IMR-90 (cell line): ENCODE measurements at regions not wholly inside any gene's neighbourhood (a gene's known extent, or its start where the extent isn't known, plus 50 kb on each side); places are given as distances from the start of the nearest gene placed in this dataset.

Source experiments
- ATAC-seq: fragments of 200-7000 bp; cut with Tn5 transposase; 2 replicates; pipeline ENCODE4 v1.9.1; 2020; ENCODE audit warnings: low read depth, mild to moderate bottlenecking, moderate library complexity
- BruUV-seq: library from RNA; stranded (reverse); fragments of 400-500 nt; replicated peaks from 2 replicates; lab custom pipeline; 2021; lab: Mats Ljungman, UMichigan
- CTCF ChIA-PET: fragments of 300-600 bp; formaldehyde crosslinking; extraction: SDS; loops from one replicate; lab custom pipeline; 2021; ENCODE audit warnings: antibody characterized with exemption; lab: Yijun Ruan, JAX
- POLR2A ChIA-PET: fragments of 300-600 bp; sonication (Branson Sonifier 250); formaldehyde crosslinking; loops from one replicate; lab custom pipeline; 2022; ENCODE audit warnings: antibody characterized with exemption; ENCODE audit not compliant: unreplicated experiment; lab: Charles Lee
- DNase-seq: peaks from one replicate; pipeline ENCODE4 v3.0.0; 2013
- H2AFZ ChIP-seq: replicated peaks from 2 replicates; pipeline ENCODE3; 2013; ENCODE audit warnings: low read length, mild to moderate bottlenecking; ENCODE audit not compliant: poor library complexity
- H2AK5ac ChIP-seq: 2 replicates; pipeline ENCODE4 v1.6.1; 2013; ENCODE audit warnings: low read depth, low read length, inconsistent platforms
- H2AK9ac ChIP-seq: replicated peaks from 2 replicates; pipeline ENCODE3; 2013; ENCODE audit warnings: mild to moderate bottlenecking, low read depth, low read length, moderate library complexity; ENCODE audit not compliant: poor library complexity
- H2BK120ac ChIP-seq: 2 replicates; pipeline ENCODE4 v1.6.1; 2013; ENCODE audit warnings: low read depth, low read length, inconsistent platforms
- H2BK15ac ChIP-seq: 3 replicates; pipeline ENCODE4 v1.6.1; 2013; ENCODE audit warnings: low read depth, low read length, inconsistent platforms
- H2BK20ac ChIP-seq: 2 replicates; pipeline ENCODE4 v1.6.1; 2013; ENCODE audit warnings: low read depth, mild to moderate bottlenecking, inconsistent platforms, low read length, moderate library complexity
- H2BK5ac ChIP-seq: 2 replicates; pipeline ENCODE4 v1.6.1; 2013; ENCODE audit warnings: mild to moderate bottlenecking, low read depth, low read length, inconsistent platforms; ENCODE audit not compliant: poor library complexity, severe bottlenecking
- H3K14ac ChIP-seq: replicated peaks from 2 replicates; pipeline ENCODE4 v1.6.1; 2013; ENCODE audit warnings: low read depth, low read length, inconsistent platforms
- H3K18ac ChIP-seq: 2 replicates; pipeline ENCODE4 v1.6.1; 2013; ENCODE audit warnings: low read depth, low read length, control low read depth
- H3K23ac ChIP-seq: 2 replicates; pipeline ENCODE4 v1.6.1; 2013; ENCODE audit warnings: low read depth, low read length, inconsistent platforms
- H3K27ac ChIP-seq: 2 replicates; pipeline ENCODE4 v1.5.1; 2013; ENCODE audit warnings: mild to moderate bottlenecking, control low read depth, low read length; ENCODE audit not compliant: insufficient read depth
- H3K27me3 ChIP-seq: 2 replicates; pipeline ENCODE4 v1.6.1; 2013; ENCODE audit warnings: low read length; ENCODE audit not compliant: control insufficient read depth, insufficient read depth
- H3K36me3 ChIP-seq: 2 replicates; pipeline ENCODE4 v1.6.1; 2013; ENCODE audit warnings: low read length, mixed read lengths; ENCODE audit not compliant: control insufficient read depth, insufficient read depth
- H3K4ac ChIP-seq: 2 replicates; pipeline ENCODE4 v1.6.1; 2013; ENCODE audit warnings: low read depth, low read length, inconsistent platforms
- H3K4me1 ChIP-seq: 2 replicates; pipeline ENCODE4 v1.6.1; 2013; ENCODE audit warnings: low read length, mixed read lengths; ENCODE audit not compliant: control insufficient read depth, insufficient read depth
- H3K4me2 ChIP-seq: 2 replicates; pipeline ENCODE4 v1.6.1; 2013; ENCODE audit warnings: low read depth, mild to moderate bottlenecking, control low read depth, low read length, moderate library complexity
- H3K4me3 ChIP-seq: 2 replicates; pipeline ENCODE4 v1.5.1; 2013; ENCODE audit warnings: low read depth, mild to moderate bottlenecking, control low read depth, low read length, moderate library complexity; ENCODE audit not compliant: insufficient read depth
- H3K56ac ChIP-seq: 2 replicates; pipeline ENCODE4 v1.6.1; 2013; ENCODE audit warnings: low read length, inconsistent platforms; ENCODE audit not compliant: insufficient read depth; ENCODE audit errors: extremely low read depth
- H3K79me1 ChIP-seq, 2 experiments: 2 replicates each; pipeline ENCODE4 v1.6.1; 2013; ENCODE audit warnings: low read length in 2 of 2, inconsistent platforms in 1 of 2, low read depth in 1 of 2
- H3K9ac ChIP-seq: 2 replicates; pipeline ENCODE4 v1.6.1; 2013; ENCODE audit warnings: low read depth, low read length, control low read depth
- H3K9me1 ChIP-seq: 2 replicates; pipeline ENCODE4 v1.6.1; 2013; ENCODE audit warnings: low read length, inconsistent platforms; ENCODE audit not compliant: insufficient read depth
- H3K9me3 ChIP-seq: 2 replicates; pipeline ENCODE4 v1.6.1; 2013; ENCODE audit warnings: low read length; ENCODE audit not compliant: control insufficient read depth, insufficient read depth
- H4K20me1 ChIP-seq: 2 replicates; pipeline ENCODE4 v1.6.1; 2013; ENCODE audit warnings: low read length, inconsistent platforms; ENCODE audit not compliant: insufficient read depth
- H4K5ac ChIP-seq: 2 replicates; pipeline ENCODE4 v1.6.1; 2013; ENCODE audit warnings: mild to moderate bottlenecking, low read depth, low read length, control low read depth
- H4K8ac ChIP-seq, 2 experiments: 2 replicates each; pipeline ENCODE4 v1.6.1; 2013; ENCODE audit warnings: low read depth in 2 of 2, low read length in 2 of 2, control low read depth in 1 of 2, inconsistent platforms in 1 of 2
- H4K91ac ChIP-seq: 2 replicates; pipeline ENCODE4 v1.6.1; 2013; ENCODE audit warnings: low read depth, low read length, inconsistent platforms; ENCODE audit not compliant: insufficient read depth
- BHLHE40 ChIP-seq: fragments of 150-350 bp; IDR thresholded peaks from 2 replicates; pipeline ENCODE4 v1.6.1; 2016; ENCODE audit warnings: mild to moderate bottlenecking, low read depth, low read length
- ELK1 ChIP-seq: fragments of 150-350 bp; IDR thresholded peaks from 2 replicates; pipeline ENCODE4 v1.6.1; 2016; ENCODE audit warnings: low read depth, mild to moderate bottlenecking, low read length, moderate library complexity, borderline replicate concordance
- RCOR1 ChIP-seq: IDR thresholded peaks from 2 replicates; pipeline ENCODE4 v1.6.1; 2012; ENCODE audit warnings: mild to moderate bottlenecking, low read length, improper control_type of control experiment; ENCODE audit not compliant: insufficient replicate concordance
- RFX5 ChIP-seq: IDR thresholded peaks from 2 replicates; pipeline ENCODE4 v1.8.0; 2012; ENCODE audit warnings: low read depth, mild to moderate bottlenecking, low read length, moderate library complexity
- WGBS, 2 experiments: methylation state at CpG; one replicate each; pipeline versions ENCODE4 v1.1.5 to v1.1.7; 2013; ENCODE audit warnings: missing lambda C conversion rate in 2 of 2; ENCODE audit not compliant: insufficient read length in 1 of 2; ENCODE audit errors: extremely low coverage in 2 of 2; 5-methylcytosine and 5-hydroxymethylcytosine counted together
- dilution Hi-C: fragments of 300-500 bp; cut with HindIII; formaldehyde crosslinking; loops from one replicate; pipeline ENCODE4 v1.14.3; 2018; ENCODE audit warnings: low sequenced_read_pairs; ENCODE audit not compliant: unreplicated experiment
- in situ Hi-C: fragments of 300-500 bp; cut with MboI; formaldehyde crosslinking; loops from 3 replicates; pipeline ENCODE4 v1.14.3; 2019; ENCODE audit warnings: low sequenced_read_pairs, inconsistent platforms, mixed read lengths
- intact Hi-C: fragments of 100-400 bp; cut with micrococcal nuclease; formaldehyde crosslinking; loops from 2 replicates; pipeline ENCODE4 v1.10.0; 2022

- no peak overlapping the region for H2AFZ ChIP-seq
- ChIA-PET POLR2A (no interaction called here), CTCF (no interaction called here)
- intact Hi-C loops, result no loop called here
- TF ChIP-seq BHLHE40 (no peak), ELK1 (no peak), RCOR1 (no peak), RFX5 (no peak)
- no peak overlapping the region for H3K4me2 ChIP-seq
- no peak overlapping the region for H2BK20ac ChIP-seq
- no peak overlapping the region for H3K18ac ChIP-seq
- H4K5ac ChIP-seq, result no peak overlapping the region
- no peak overlapping the region for H3K4me3 ChIP-seq
- no peak overlapping the region for H4K8ac ChIP-seq
- no peak overlapping the region for H3K23ac ChIP-seq
- no peak overlapping the region for H2AK5ac ChIP-seq
- no peaks in the 10 kb centered on the region for H4K20me1 ChIP-seq
- dilution Hi-C loops, result no loop called here
- H3K36me3 ChIP-seq, result no peaks in the 10 kb centered on the region
- H2BK120ac ChIP-seq, result no peak overlapping the region
- H3K14ac ChIP-seq, result no peak overlapping the region
- H3K79me1 ChIP-seq, result no peaks in the 10 kb centered on the region
- no CpG with 5 or more reads among the region's 2 CpGs for WGBS, 2 experiments
- DNase-seq, result no peak
- no peak overlapping the region for H3K4ac ChIP-seq
- H3K56ac ChIP-seq, result no peak overlapping the region
- H3K9me1 ChIP-seq, result no peaks in the 10 kb centered on the region
- in situ Hi-C loops, result no loop called here
- no peaks in the 10 kb centered on the region for H3K4me1 ChIP-seq
- no peak overlapping the region for H4K91ac ChIP-seq
- BruUV-seq, result no TSS peak
- no peak overlapping the region for H2AK9ac ChIP-seq
- H2BK5ac ChIP-seq, result no peak overlapping the region
- no peak overlapping the region for H3K27ac ChIP-seq
- no peaks in the 10 kb centered on the region for H3K27me3 ChIP-seq
- no peak overlapping the region for H2BK15ac ChIP-seq
- H3K9ac ChIP-seq, result no peak overlapping the region
- ATAC-seq, result no peak
- H3K9me3 ChIP-seq, result peaks cover 3% of the 10 kb centered on the region; the same call in 1 of the 2 replicates
Observed at GRCh38 chr9:106020186-106020585, 325.8 kb downstream of the TMEM38B start.
